Stimulated activated CD4-positive, alpha-beta T cell treated with anti-CD3 and anti-CD28 coated beads, TNF-alpha, amount 100 ng/mL, for 24 hours (primary cell): ENCODE measurements at regions not wholly inside any gene's neighbourhood (a gene's known extent, or its start where the extent isn't known, plus 50 kb on each side); places are given as distances from the start of the nearest gene placed in this dataset.
"Not testable (repeated sequence)": the region's sequence is repeated elsewhere in the genome, so short reads cannot be mapped to it uniquely, and the experiment has no call there.

Experiments
- DNase-seq, 3 experiments: peaks; one replicate each; pipeline ENCODE4 v3.0.0-alpha.2; 2020; ENCODE audit warnings: low read depth in 3 of 3

- DNase-seq = no peak
Measured at GRCh38 chr5:167393358-167393757, 898.1 kb upstream of the WWC1 start.

- DNase-seq = no peak
Measured at GRCh38 chr5:167402671-167403070, 888.8 kb upstream of the WWC1 start.

- DNase-seq = no peak
Measured at GRCh38 chr5:167406513-167406912, 884.9 kb upstream of the WWC1 start.

- no peak for DNase-seq
Measured at GRCh38 chr5:167412556-167412955, 878.9 kb upstream of the WWC1 start.

GRCh38 chr5:167413506-167413905, 877.9 kb upstream of the WWC1 start:
- no peak for DNase-seq

GRCh38 chr5:167414611-167415010, 876.8 kb upstream of the WWC1 start:
- no peak for DNase-seq

- no peak for DNase-seq
Measured at GRCh38 chr5:167415779-167416746, 875.4 kb upstream of the WWC1 start.

GRCh38 chr5:167417662-167418061, 873.8 kb upstream of the WWC1 start:
- no peak for DNase-seq

GRCh38 chr5:167425161-167425560, 866.3 kb upstream of the WWC1 start:
- DNase-seq = no peak

GRCh38 chr5:167426501-167426900, 864.9 kb upstream of the WWC1 start:
- DNase-seq = no peak

GRCh38 chr5:167427641-167428040, 863.8 kb upstream of the WWC1 start:
- not testable (repeated sequence) for DNase-seq

GRCh38 chr5:167440846-167441245, 850.6 kb upstream of the WWC1 start:
- no peak for DNase-seq

- no peak for DNase-seq
Measured at GRCh38 chr5:167442922-167443321, 848.5 kb upstream of the WWC1 start.

GRCh38 chr5:167447466-167448375, 843.7 kb upstream of the WWC1 start:
- DNase-seq = no peak

- no peak for DNase-seq
Measured at GRCh38 chr5:167448376-167448775, 843.1 kb upstream of the WWC1 start.

GRCh38 chr5:167451076-167451475, 840.4 kb upstream of the WWC1 start:
- no peak for DNase-seq

- no peak for DNase-seq
Measured at GRCh38 chr5:167452136-167452535, 839.3 kb upstream of the WWC1 start.

GRCh38 chr5:167453246-167454030, 838.0 kb upstream of the WWC1 start:
- no peak for DNase-seq

GRCh38 chr5:167458412-167458811, 833.0 kb upstream of the WWC1 start:
- no peak for DNase-seq

- no peak for DNase-seq
Measured at GRCh38 chr5:167460449-167461020, 830.9 kb upstream of the WWC1 start.

- no peak for DNase-seq
Measured at GRCh38 chr5:167463939-167464338, 827.5 kb upstream of the WWC1 start.
